Neuronal stem cell (in vitro differentiated cells): ENCODE measurements at regions not wholly inside any gene's neighbourhood (a gene's known extent, or its start where the extent isn't known, plus 50 kb on each side); places are given as distances from the start of the nearest gene placed in this dataset.

ENCODE experiments used
- DNase-seq: peaks from one replicate; pipeline ENCODE4 v3.0.0-alpha.2; 2013; ENCODE audit warnings: low spot score
- H2AFZ ChIP-seq: one replicate; pipeline ENCODE4 v1.6.1; 2013; ENCODE audit warnings: mild to moderate bottlenecking, low read length, inconsistent platforms
- H2AK5ac ChIP-seq: 2 replicates; pipeline ENCODE4 v1.6.1; 2013; ENCODE audit warnings: low read depth, mild to moderate bottlenecking, inconsistent platforms, low read length, moderate library complexity, mixed read lengths
- H2BK120ac ChIP-seq: 2 replicates; pipeline ENCODE4 v1.6.1; 2013; ENCODE audit warnings: low read depth, mild to moderate bottlenecking, inconsistent platforms, low read length, moderate library complexity, mixed read lengths
- H2BK12ac ChIP-seq: one replicate; pipeline ENCODE4 v1.6.1; 2013; ENCODE audit warnings: low read length, inconsistent platforms
- H2BK15ac ChIP-seq: 2 replicates; pipeline ENCODE4 v1.6.1; 2013; ENCODE audit warnings: mild to moderate bottlenecking, low read length, inconsistent platforms, mixed read lengths
- H2BK5ac ChIP-seq: one replicate; pipeline ENCODE4 v1.6.1; 2013; ENCODE audit warnings: inconsistent platforms, mild to moderate bottlenecking, low read length, moderate library complexity
- H3K14ac ChIP-seq: one replicate; pipeline ENCODE4 v1.6.1; 2013; ENCODE audit warnings: low read length, inconsistent platforms
- H3K18ac ChIP-seq: 2 replicates; pipeline ENCODE4 v1.6.1; 2013; ENCODE audit warnings: low read length, inconsistent platforms
- H3K23ac ChIP-seq: 2 replicates; pipeline ENCODE4 v1.6.1; 2013; ENCODE audit warnings: low read depth, mild to moderate bottlenecking, mixed read lengths, low read length, inconsistent platforms; ENCODE audit not compliant: poor library complexity
- H3K27ac ChIP-seq: replicated peaks from 3 replicates; pipeline ENCODE4 v1.5.1; 2013; ENCODE audit warnings: low read length, inconsistent platforms
- H3K27me3 ChIP-seq, 3 experiments: 2 replicates each; pipeline ENCODE4 v1.6.1; 2013; ENCODE audit warnings: low read length in 3 of 3, mild to moderate bottlenecking in 2 of 3, inconsistent platforms in 1 of 3, low read depth in 1 of 3, mixed read lengths in 1 of 3, moderate library complexity in 1 of 3; ENCODE audit not compliant: control insufficient read depth in 3 of 3, insufficient read depth in 3 of 3
- H3K36me3 ChIP-seq, 2 donors: replicated peaks in 1 of 2; 2 replicates each; pipeline ENCODE4 v1.6.1; 2013; ENCODE audit warnings: low read length in 2 of 2; ENCODE audit not compliant: control insufficient read depth in 2 of 2, insufficient read depth in 2 of 2
- H3K4ac ChIP-seq: 2 replicates; pipeline ENCODE4 v1.6.1; 2013; ENCODE audit warnings: inconsistent platforms, mild to moderate bottlenecking, low read length, moderate library complexity
- H3K4me1 ChIP-seq, 2 donors: 1 replicate in 1 of 2; 2 replicates in 1 of 2; pipeline ENCODE4 v1.6.1; 2013; ENCODE audit warnings: low read length in 2 of 2, low read depth in 1 of 2; ENCODE audit not compliant: control insufficient read depth in 2 of 2, insufficient read depth in 1 of 2
- H3K4me2 ChIP-seq: one replicate; pipeline ENCODE4 v1.6.1; 2013; ENCODE audit warnings: mild to moderate bottlenecking, low read length, inconsistent platforms; ENCODE audit not compliant: insufficient read depth, poor library complexity, severe bottlenecking
- H3K4me3 ChIP-seq, 2 donors: 2 replicates each; pipeline ENCODE4 v1.5.1; 2013; ENCODE audit warnings: low read length in 2 of 2, mild to moderate bottlenecking in 2 of 2, inconsistent platforms in 1 of 2, moderate library complexity in 1 of 2
- H3K79me1 ChIP-seq: one replicate; pipeline ENCODE4 v1.6.1; 2013; ENCODE audit warnings: low read depth, mild to moderate bottlenecking, inconsistent platforms, low read length, moderate library complexity
- H3K9ac ChIP-seq: one replicate; pipeline ENCODE4 v1.6.1; 2013; ENCODE audit warnings: mild to moderate bottlenecking, low read depth, low read length, inconsistent platforms; ENCODE audit not compliant: poor library complexity
- H3K9me3 ChIP-seq, 2 donors: replicated peaks in 1 of 2; 2 replicates each; pipeline versions ENCODE3 to v1.6.1; 2013; ENCODE audit warnings: low read length in 2 of 2, mild to moderate bottlenecking in 2 of 2, inconsistent platforms in 1 of 2, low read depth in 1 of 2, mixed read lengths in 1 of 2, moderate library complexity in 1 of 2; ENCODE audit not compliant: control insufficient read depth in 2 of 2, insufficient read depth in 1 of 2
- H4K8ac ChIP-seq: one replicate; pipeline ENCODE4 v1.6.1; 2013; ENCODE audit warnings: low read depth, mild to moderate bottlenecking, inconsistent platforms, low read length, moderate library complexity
- H4K91ac ChIP-seq: one replicate; pipeline ENCODE4 v1.6.1; 2013; ENCODE audit warnings: low read length, low read depth, mild to moderate bottlenecking, inconsistent platforms; ENCODE audit not compliant: poor library complexity
- WGBS, 2 donors: extraction: QIAGEN DNeasy Blood & Tissue Kit; methylation state at CpG; one replicate each; pipeline ENCODE4 v1.1.7; 2013; ENCODE audit warnings: missing lambda C conversion rate in 2 of 2, mixed read lengths in 1 of 2; ENCODE audit not compliant: insufficient read length in 2 of 2, insufficient replicate concordance in 1 of 2; ENCODE audit errors: extremely low coverage in 2 of 2; 5-methylcytosine and 5-hydroxymethylcytosine counted together

DNA sequence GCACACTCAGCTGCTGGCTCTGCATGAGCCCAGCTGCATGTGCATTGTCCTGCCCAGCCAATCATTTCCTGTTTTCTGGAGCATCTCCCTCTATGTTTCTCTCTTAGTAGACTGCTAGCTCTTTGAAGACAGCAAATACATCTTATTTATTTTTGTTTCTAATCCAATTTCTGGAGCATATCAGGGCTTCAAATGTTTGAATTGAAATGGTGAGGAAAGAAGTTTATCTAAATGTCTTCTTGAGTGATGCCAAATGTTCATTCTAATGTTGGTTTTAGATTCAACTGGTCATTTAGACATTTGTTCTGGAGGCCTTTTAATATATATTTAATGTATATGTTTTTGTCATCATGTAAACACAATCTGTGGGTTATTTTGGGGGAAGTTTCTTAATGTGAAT, 141.9 kb downstream of the DNAJB9 start:
- Histone ChIP-seq H2BK15ac (no peak overlapping the region), H3K79me1 (no peaks in the 10 kb centered on the region), H3K36me3 (no peaks in the 10 kb centered on the region)

DNA sequence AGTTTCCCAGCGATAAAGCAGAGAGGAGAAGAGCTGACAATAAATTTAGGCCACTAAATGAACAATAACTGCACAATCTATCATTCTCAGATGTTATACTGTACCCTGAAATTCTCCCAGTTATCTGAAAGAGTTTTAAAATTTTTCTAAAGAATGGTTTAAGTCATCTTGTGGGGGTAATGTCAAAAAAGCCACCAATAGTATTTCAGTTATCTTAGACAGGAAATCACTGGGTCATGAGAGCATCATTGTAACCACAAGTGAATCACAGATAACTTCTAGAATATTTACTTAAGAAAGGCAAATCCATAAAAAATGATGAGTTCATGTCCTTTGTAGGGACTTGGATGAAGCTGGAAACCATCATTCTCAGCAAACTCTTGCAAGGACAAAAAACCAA, 147.1 kb downstream of the DNAJB9 start:
- Histone ChIP-seq H2AFZ (peak overlapping the region; percentile 10), H3K9me3 (no peaks in the 10 kb centered on the region), H2BK12ac (no peak overlapping the region), H2BK15ac (no peak overlapping the region), H3K23ac (no peak overlapping the region), H2BK120ac (no peak overlapping the region), H2AK5ac (no peak overlapping the region), H3K27ac (no peak overlapping the region), H3K4me2 (no peak overlapping the region), H3K4me3 (no peak overlapping the region), H3K14ac (no peak overlapping the region), H3K4ac (no peak overlapping the region), H3K27me3 (no peaks in the 10 kb centered on the region), H3K9ac (no peak overlapping the region), H3K36me3 (no peaks in the 10 kb centered on the region), H4K8ac (no peak overlapping the region), H3K4me1 (peaks cover 0 to 3% of the 10 kb centered on the region in 2 donors), H4K91ac (no peak overlapping the region), H3K79me1 (no peaks in the 10 kb centered on the region), H2BK5ac (no peak overlapping the region), H3K18ac (no peak overlapping the region)
- WGBS, 2 donors = no CpG with 5 or more reads among the region's 1 CpG
- DNase-seq = no peak

More for the DNA sequence above, 141.9 kb downstream of the DNAJB9 start:
- no peak overlapping the region for H3K14ac ChIP-seq
- H2AFZ ChIP-seq = no peak overlapping the region
- no peak overlapping the region for H2BK12ac ChIP-seq
- no peak overlapping the region for H3K27ac ChIP-seq
- no peak overlapping the region for H3K4ac ChIP-seq
- H2AK5ac ChIP-seq = no peak overlapping the region
- DNase-seq = no peak
- H4K91ac ChIP-seq = no peak overlapping the region
- H3K18ac ChIP-seq = no peak overlapping the region
- H3K4me1 ChIP-seq = peaks cover 1 to 3% of the 10 kb centered on the region in 2 donors
- no peak overlapping the region for H4K8ac ChIP-seq
- no peak overlapping the region for H2BK120ac ChIP-seq
- H3K9ac ChIP-seq = no peak overlapping the region
- no peak overlapping the region for H3K23ac ChIP-seq
- H3K4me2 ChIP-seq = no peak overlapping the region
- H3K27me3 ChIP-seq = no peaks in the 10 kb centered on the region
- no peak overlapping the region for H3K4me3 ChIP-seq
- H2BK5ac ChIP-seq = no peak overlapping the region
- H3K9me3 ChIP-seq = no peaks in the 10 kb centered on the region

DNA sequence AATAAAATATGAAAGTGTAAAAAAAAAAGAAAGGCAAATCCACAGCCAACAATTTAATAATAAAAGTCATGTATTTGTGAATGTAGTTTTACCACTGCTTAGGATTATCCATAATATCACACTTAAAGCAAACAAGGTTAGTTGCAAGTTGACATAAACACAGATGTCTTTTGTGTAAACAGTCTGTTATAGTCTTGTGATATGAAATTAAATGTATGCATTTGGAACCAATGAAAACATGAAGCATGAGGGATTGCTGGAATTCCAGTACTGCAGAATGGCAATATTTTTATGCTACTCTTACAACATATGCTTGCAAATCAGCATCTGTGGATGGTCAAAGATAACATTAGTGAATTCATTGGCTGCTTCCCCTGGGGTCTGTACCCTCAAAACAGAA, 148.1 kb downstream of the DNAJB9 start:
- no peak for DNase-seq
- Histone ChIP-seq H3K79me1 (no peaks in the 10 kb centered on the region), H3K4me2 (no peak overlapping the region), H3K36me3 (no peaks in the 10 kb centered on the region), H3K14ac (no peak overlapping the region), H3K4me1 (no peaks in the 10 kb centered on the region), H4K8ac (no peak overlapping the region), H2BK5ac (no peak overlapping the region), H3K18ac (no peak overlapping the region), H2AK5ac (no peak overlapping the region), H2AFZ (no peak overlapping the region), H3K4ac (no peak overlapping the region), H2BK15ac (no peak overlapping the region), H2BK12ac (no peak overlapping the region), H3K27ac (no peak overlapping the region), H3K9me3 (no peaks in the 10 kb centered on the region), H2BK120ac (no peak overlapping the region), H4K91ac (no peak overlapping the region), H3K23ac (no peak overlapping the region), H3K4me3 (no peak overlapping the region), H3K9ac (no peak overlapping the region), H3K27me3 (no peaks in the 10 kb centered on the region)

DNA sequence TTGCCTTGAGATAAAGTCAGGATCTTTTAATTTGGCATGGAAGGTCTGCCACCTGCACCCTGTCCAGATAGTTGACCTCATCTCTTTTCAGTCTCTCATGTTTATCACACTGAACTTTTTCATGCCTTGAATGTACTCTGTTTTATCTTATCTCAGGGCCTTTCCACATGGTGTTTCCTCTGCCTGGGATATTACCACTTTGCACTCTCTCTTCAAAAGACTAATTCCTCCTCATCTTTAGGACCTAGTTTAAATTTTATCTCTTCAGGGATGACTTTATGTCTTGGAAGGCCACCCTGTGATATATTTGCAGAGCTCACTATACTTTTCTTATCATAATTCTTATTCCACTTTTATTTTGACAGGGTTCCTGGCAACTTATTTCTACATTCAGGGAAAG, 150.0 kb downstream of the DNAJB9 start:
- Histone ChIP-seq H3K27me3 (no peaks in the 10 kb centered on the region), H2BK15ac (no peak overlapping the region), H3K27ac (no peak overlapping the region), H3K4me1 (peaks cover 5 to 17% of the 10 kb centered on the region in 2 donors), H3K9ac (no peak overlapping the region), H3K4me3 (no peak overlapping the region), H2AFZ (no peak overlapping the region), H3K4me2 (no peak overlapping the region), H3K14ac (no peak overlapping the region), H2BK12ac (no peak overlapping the region), H2BK5ac (no peak overlapping the region), H3K23ac (no peak overlapping the region), H2BK120ac (no peak overlapping the region), H4K8ac (no peak overlapping the region), H3K18ac (no peak overlapping the region), H3K79me1 (no peaks in the 10 kb centered on the region), H3K4ac (no peak overlapping the region), H3K9me3 (no peaks in the 10 kb centered on the region), H4K91ac (no peak overlapping the region), H3K36me3 (no peaks in the 10 kb centered on the region), H2AK5ac (no peak overlapping the region)
- DNase-seq = no peak
